AML-193 (cell line): ENCODE measurements at regions not wholly inside any gene's neighbourhood (a gene's known extent, or its start where the extent isn't known, plus 50 kb on each side); places are given as distances from the start of the nearest gene placed in this dataset.
"Not testable (repeated sequence)": the region's sequence is repeated elsewhere in the genome, so short reads cannot be mapped to it uniquely, and the experiment has no call there.

Source experiments
- DNase-seq, 2 experiments: peaks; one replicate each; lab custom pipeline; 2025; lab: John Stamatoyannopoulos, UW

DNA sequence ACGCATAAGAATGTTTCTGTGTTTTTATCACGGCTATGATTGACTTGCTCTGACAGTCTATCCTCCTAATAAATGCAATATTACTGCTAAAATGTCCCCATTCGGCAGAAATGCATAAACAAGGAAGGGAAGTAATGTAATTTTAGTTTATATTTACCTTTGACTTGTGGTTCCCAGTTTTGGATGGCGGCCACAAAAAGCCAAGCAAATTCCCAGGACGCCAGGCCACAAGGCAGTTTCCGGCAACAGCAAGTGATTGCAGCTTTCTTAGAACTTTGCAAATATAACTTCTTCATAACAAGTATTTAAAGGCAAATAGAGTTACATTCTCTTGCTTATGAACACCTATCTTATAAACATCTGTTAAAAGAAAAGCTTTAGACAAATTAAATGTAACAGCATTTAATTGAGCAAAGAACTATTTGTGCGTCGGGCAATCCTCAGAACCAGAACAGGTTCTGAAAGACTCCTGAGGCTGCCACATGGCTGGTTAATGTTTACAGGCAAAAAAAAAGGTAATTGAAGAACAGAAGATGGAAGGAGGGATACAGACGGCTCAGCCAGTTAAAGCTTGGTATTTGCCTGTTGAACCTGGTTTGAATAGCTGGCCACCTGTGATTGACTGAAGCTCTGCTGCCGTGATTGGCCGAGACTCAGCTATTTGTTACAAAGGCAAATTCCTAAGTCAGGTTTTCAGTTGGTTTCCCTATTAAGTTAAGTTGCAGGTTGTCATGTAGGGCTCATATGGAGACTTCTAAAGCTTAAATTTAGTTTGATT is 80.8 kb downstream of the C21orf91 start:
- DNase-seq = no peak

DNA sequence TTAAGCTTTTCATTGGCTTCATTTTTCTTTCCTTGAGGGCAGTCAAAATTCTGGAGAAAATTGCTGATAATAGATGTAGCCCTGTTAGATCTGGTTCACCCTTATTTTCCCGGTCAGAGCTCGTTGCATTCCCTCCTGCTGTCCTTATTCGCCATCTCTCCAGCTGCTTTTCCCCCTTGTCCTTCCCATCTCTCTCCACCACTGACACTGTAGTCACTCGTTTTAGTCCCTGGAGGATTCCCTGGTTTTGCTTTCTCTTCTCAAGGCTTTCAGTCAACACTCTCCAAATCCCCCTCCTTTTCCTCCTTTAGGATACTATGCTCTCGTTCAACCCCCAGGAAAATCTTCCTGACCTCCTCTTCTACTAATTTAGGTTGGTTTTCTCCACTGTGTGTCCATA is 83.1 kb downstream of the C21orf91 start:
- DNase-seq = no peak

DNA sequence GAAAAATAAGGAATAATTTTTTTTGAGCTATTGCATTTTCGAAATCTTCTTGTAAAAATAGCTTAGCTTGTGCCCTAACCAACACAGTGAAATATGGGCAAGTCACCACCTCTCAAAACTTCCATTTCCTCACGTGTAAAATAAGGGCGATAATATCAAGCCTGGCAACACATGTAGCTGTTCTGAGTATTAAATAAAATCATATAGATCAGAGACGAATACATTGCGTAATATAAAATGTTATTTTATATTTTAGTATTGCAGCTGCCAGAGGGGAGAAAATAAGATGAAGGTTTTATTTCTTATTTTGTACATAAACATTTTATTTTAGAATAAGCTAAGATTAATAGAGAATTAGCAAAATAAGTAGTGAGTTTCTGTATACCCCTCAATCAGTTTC is 85.9 kb downstream of the C21orf91 start:
- DNase-seq = no peak

DNA sequence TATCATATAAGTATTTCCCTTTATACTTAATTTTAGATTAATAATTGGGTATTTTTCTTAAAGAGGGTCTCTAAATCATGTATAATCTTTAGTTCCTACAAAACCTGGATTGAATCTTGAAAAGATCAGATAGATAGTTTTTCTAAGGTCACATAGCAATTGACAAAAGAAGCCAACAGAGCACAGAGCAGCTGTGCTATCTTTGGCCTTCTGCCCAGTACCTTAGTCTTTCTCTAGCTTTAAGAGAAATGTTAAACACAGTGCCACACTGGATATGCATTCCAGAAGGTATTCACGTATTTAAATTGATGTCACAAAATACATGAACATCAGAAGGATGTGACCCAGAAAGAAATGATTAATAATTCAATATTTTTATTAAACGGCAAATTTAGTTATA is 86.8 kb downstream of the C21orf91 start:
- DNase-seq = no peak

DNA sequence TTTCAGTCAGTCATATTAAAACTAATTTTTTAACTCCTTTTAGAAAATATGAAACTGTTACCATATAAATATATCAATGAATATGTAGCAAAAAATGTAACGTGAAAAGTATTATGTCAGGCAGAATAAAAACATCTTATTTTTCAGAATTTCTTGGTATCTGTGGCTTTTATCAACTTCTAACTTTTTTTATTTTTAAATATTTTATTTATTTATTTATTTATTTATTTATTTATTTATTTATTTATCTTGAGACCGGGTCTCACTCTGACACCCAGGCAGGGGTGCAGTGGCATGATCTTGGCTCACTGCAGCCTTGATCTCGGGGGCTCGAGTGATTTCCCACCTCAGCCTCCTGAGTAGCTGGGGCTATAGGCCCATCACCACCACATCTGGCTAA is 87.6 kb downstream of the C21orf91 start:
- DNase-seq = no peak

DNA sequence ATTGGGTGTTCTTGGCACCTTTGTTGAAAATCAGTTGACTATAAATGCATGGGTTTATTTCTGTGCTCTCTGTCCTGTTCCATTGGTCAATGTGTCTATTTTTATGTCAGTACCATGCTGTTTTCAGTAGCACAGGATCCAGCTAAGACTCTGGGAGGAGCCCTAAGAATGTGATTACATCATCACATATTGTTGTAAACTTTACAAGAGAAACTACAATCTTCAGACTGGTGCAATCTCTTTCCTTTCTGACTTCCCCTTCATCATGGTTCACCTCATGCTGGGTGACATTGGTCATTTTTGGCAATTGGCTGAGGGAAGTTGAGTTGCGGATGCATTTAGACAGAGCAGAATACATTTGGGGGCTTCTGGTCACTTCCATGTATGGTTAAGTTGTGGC is 88.4 kb downstream of the C21orf91 start:
- DNase-seq = peak; percentile 80 to 86

DNA sequence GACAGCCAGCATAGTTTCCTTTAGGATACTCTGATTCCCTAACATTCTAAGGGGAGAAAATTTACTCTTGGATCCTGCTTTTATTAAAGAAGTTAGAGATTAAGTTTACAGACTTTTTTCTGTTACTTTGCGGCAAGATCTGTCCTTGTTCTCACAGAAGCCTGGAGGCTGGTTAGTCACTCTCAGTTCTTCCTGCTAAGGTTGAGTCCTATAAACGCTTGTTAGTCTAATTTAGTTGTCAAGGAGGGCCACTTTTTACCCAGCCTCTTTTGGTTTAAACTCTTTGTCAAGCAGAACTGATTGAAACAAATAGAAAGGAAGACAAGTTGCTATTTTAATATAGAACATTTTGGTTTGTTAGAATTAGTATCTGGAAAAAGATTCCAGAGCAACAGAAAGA is 89.7 kb downstream of the C21orf91 start:
- no peak for DNase-seq

DNA sequence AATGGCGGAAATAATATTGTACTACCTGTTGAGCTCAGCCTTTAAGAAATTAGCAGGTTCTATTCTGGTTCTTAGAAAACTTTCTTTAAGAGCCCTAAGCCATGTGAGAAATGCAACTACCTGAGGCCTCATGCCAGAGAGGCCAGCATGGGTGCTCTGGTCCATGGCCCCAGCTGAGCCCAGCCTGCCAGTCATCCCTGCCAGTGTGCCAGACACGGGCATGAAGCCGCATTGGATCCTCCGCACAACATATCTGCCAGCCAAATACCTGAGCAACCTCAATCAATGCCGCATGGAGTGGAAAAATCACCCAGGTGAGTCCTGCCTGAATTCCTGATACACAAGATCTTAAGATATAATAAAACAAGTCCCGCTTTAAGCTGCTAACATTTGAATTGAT is 91.8 kb downstream of the C21orf91 start:
- DNase-seq = no peak

DNA sequence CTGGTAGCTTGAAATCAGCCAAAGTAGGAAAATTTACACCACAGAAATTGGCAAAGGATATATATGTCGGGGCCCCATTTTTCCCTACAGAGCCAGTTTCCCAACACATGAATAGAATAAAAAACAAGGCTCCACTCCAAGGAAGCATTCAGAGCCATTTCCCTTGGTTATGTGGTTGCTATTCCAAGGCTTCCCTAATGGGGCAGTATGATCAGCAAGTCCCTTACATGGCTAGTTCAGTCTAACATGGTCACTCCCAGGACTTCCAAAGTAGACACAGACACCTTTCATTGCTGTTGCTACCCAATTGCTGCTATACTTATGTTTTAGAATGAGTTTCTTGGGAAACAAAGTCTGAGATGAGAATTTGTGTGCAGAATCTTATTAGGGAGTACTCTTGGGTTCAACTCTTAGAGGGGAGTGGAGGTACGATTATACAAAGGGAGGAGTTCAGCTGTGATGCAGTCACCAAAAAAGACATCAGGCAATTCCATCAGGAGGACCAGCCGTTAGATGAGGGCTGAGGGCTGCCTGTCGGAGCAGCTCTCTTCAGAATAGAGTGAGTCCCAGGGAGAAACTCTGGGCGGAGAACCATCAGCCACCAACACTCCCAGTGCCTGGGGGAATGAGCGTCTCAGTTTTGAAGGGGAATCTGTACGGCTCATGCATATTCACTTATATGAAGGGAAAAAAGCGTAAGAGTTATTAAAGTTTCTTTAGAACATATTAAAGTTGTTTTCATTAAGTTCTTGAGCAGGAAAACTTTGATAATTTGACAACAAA is 92.9 kb downstream of the C21orf91 start:
- peak in 1 of 2 experiments; percentile 5 for DNase-seq

DNA sequence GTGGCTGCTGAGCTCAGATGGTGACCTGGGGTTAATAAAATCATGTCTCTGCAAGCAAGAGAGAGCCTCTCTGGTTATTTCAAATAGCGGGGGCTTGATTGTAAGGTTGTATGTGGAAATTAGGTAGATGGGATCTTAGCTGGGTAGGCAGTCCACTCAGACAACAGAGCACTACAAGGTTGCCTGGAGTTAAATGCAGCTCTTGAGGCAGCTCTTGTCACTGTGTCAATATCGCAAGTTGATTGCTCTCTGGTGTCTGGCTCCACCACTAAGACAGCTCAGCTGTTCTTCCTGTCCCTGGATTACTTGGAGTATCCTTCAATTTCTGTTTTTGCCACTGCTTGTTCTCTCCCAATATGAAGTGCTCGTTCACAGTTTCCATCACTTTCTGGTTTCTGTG is 93.8 kb downstream of the C21orf91 start:
- no peak for DNase-seq

DNA sequence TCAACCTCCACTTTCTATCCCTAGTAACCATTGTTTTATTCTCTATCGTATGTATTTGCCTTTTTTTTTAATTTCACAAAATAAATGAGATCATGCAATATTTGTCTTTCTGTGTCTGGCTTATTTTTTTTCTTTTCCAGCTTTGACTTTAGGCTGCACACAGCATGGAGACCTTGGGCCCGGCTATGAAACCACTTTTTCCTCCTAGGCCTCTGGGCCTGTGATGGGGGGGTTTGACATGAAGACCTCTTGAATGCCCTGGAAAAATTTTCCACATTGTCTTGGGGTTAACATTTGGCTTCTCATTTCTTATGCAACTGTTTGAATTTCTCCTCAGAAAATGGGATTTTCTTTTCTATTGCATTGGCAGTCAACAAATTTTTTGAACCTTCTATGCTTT is 100.2 kb upstream of the BTG3 start:
- DNase-seq = no peak

DNA sequence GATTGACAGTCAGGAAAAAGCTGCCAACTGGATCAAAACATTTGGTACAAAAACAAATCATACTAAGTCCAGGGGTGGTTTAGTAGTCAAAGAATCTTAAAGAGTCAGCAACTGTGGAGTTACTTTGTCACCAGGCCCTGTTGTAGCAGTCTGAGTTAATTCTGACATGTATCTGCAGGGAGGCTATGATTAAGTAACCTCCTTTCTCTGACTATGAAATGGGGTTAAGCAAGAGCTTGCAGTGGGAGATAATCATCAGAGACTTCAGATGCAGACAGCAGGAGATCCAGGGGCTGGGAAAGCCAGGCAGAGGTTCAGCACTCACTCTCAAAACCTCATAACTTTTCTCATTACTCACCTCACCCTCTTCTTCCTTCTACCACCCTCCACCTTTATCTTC is 99.2 kb upstream of the BTG3 start:
- peak; percentile 69 to 76 for DNase-seq

DNA sequence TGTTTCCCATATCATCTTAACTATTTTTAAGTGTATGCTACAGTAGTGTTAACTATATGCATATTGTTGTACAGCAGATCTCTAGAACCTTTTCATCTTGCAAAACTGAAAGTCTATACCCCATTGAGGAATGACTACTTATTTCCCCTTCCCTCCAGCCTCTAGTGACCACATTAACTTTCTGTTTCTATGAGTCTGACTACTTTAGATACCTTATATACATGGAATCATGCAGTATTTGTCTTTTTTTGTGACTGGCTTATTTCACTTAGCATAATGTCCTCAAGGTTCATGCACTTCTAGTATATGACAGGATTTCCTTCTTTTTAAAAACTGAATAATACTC is 96.5 kb upstream of the BTG3 start:
- DNase-seq = no peak

DNA sequence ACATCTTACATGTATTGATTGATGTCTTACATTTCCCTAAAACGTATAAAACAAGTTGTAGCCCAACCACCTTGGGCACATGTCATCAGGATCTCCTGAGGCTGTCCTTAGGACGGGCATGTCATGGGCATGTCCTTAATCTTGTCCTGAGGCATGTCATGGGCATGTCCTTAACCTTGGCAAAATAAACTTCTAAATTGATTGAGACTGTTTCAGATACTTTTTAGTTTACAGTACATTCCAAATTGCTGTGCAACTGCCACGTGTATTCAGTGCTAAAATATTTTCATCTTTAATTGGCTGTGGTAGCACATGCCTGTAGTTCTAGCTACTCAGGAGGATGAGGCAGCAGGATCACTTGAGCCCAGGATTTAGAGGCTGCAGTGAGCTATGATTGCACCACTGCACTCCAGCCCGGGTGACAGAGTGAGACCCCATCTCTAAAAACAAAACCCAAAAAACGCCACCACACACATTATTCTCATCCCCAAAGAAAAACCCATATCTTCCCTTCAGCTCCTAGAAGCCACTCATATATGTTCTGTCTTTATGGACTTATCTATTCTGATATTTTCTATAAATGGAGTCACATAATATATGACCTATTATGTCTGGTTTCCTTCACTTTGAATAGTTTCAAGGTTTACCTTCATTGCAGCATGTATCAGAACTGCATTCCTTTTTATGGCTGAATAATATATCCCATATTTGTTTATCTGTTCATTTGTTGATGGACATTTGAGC is 96.0 kb upstream of the BTG3 start:
- no peak for DNase-seq

DNA sequence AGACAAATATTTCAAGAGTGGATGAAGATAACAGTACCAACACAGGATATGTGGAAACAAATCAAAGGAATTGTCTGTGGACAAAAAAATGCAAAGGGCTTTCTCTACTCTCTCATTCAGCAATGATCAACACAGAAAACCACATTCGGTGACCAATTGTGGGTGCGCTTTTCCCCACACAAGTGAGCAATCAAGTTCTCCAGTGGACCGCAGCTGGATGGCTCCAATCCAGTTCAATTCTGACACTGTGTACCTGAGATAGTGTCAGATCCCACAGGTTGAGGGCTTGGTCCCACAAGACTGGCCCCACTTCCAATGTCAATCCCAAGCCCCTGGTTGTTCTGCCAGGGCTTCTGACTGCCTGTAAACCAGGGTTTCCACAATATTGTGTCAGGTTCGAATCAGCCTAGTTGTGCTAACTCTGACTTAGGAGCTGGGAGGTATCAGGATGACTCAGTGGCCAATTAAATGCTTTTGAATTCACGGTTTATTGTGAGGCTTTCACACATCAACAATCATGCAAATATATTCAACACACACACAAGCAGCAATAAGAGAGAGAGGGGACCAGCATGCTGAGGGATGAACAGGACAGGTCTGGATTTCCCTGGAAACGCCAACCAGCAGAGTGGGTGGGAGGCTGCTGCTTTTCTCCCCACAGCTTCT is 87.0 kb upstream of the BTG3 start:
- DNase-seq = no peak

DNA sequence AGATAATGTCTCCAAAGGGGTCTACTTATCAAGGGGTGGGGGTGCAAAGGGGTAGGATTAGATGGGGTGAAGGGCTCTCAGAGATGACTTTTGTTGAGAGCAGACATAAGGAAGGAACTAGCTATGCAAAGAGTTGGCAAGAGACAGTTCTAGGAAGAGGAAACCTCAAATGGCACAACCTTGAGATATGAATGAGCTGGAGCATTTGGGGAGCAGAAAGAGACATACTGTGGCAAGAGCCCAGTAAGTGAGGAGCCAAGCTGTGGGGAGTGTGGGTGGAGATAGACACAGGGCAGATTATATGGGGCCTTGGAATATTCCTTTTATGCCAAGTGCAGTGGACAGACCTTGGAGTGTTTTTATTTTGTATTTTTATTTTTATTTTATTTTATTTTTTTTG is 84.8 kb upstream of the BTG3 start:
- peak; percentile 32 to 44 for DNase-seq

DNA sequence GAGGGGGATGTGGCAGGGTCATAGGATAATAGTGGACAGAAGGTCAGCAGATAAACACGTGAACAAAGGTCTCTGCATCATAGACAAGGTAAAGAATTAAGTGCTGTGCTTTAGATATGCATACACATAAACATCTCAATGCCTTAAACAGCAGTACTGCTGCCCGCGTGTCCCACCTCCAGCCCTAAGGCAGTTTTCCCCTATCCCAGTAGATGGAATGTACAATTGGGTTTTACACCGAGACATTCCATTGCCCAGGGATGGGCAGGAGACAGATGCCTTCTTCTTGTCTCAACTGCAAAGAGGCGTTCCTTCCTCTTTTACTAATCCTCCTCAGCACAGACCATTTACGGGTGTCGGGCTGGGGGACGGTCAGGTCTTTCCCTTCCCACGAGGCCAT is 81.7 kb upstream of the BTG3 start:
- not testable (repeated sequence) for DNase-seq

DNA sequence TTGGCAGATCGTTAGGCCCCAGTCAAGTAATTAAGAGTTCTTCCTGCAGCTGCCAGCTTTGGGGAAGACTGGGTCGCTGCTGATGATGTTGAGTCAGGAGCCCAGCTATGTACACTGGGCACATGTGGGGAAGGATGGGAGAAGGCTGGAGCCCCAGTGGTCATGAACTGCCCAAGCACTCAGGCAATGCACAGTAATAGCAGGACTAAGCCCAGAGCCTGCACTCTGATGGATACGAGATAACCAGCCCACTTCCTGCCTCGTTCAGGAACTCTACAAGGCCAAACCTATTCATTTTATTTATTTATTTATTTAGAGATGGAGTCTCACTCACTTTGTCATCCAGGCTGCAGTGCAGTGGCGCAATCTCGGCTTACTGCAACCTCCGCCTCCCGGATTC is 81.1 kb upstream of the BTG3 start:
- DNase-seq = no peak

DNA sequence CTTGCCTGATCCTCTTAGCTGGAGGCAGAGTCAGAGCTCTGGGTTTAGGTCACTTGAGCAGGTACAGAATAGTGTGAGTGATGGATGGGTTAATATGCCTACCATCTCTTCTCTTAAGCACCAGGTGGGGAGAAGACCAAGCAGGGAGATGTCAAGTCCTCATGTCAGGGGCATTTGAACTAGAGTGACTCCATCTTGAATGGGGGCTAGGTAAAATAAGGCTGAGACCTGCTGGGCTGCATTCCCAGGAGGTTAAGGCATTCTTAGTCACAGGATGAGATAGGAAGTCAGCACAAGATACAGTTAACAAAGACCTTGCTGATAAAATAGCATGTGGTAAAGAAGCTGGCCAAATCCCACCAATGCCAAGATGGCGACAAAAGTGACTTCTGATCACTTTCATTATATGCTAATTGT is 77.4 kb upstream of the BTG3 start:
- DNase-seq = no peak

DNA sequence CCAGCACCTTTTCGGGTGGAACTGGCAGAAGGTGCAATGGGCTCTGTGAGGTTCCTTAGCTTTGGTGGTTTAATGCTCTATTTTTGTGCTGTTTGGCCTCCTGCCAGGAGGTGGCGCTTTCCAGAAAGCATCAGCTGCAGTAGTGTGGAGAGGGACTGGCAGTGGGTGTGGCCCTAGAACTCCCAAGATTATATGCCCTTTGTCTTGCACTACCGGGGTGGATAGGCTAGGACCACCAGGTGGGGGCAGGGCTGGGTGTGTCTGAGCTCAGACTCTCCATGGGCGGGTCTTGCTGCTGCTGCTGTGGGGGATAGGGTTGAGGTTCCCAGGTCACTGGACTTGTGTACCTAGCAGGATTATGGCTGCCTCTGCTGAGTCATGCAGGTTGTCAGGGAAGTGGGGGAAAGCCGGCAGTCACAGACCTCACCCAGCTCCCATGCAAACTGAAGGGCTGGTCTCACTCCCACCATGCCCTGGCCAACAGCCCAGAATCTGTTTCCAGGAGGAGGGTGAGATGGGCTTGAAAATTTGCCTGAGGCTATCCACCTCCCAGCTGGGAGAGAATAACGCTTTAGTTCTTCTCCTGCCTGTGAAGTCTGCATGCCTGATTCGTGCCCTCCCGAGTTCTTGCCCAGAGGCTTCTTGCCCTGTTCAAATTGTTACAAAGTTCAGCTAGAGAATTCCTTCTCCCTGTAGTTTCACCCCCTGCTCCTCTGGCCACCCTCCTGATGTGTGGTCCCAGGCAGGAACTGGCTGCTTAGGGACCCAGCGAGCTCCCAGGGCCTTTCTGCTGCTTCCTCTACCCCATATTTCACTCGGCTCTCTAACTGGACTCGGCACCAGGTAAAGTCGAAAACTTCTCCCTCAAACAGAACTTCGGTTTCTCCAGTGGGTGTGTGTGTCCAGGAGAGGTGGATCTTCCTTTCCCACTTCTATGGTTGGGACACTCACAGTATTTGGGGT is 76.5 kb upstream of the BTG3 start:
- peak; percentile 22 to 43 for DNase-seq

DNA sequence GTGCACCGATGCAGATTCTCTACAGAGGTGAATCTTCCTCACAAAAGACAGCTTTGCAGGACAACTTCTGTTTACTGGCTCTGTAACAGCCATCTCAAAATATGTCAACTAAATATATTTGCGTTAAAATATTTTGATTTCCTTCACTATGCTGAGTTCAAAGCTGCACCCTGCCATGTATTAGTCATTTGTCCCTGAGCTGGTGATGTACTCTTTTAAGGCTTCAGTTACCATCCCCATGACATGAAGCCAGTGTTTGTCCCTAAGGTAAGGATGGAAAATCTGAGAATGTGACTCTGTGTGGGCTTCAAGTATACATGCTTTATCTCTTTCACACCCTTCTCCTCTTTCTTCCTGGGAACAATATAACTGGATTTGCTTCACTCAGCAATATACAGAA is 70.2 kb upstream of the BTG3 start:
- DNase-seq = no peak
